Endothelial cell (in vitro differentiated cells): ENCODE measurements at regions not wholly inside any gene's neighbourhood (a gene's known extent, or its start where the extent isn't known, plus 50 kb on each side); places are given as distances from the start of the nearest gene placed in this dataset.

Experiments used
- DNase-seq: peaks from one replicate; pipeline ENCODE4 v3.0.0; 2021; ENCODE audit warnings: low spot score
- H3K27ac Mint-ChIP-seq: one replicate; pipeline ENCODE4 v1.8.0; 2021; ENCODE audit warnings: mixed read lengths, inconsistent platforms; ENCODE audit not compliant: unreplicated experiment
- H3K27me3 Mint-ChIP-seq: one replicate; pipeline ENCODE4 v1.8.0; 2021; ENCODE audit warnings: mild to moderate bottlenecking, moderate library complexity, mixed read lengths, inconsistent platforms; ENCODE audit not compliant: unreplicated experiment
- H3K36me3 Mint-ChIP-seq: one replicate; pipeline ENCODE4 v1.8.0; 2021; ENCODE audit warnings: mild to moderate bottlenecking, low read depth, mixed read lengths, inconsistent platforms; ENCODE audit not compliant: unreplicated experiment
- H3K4me1 Mint-ChIP-seq: one replicate; pipeline ENCODE4 v1.8.0; 2021; ENCODE audit warnings: mild to moderate bottlenecking, mixed read lengths, inconsistent platforms; ENCODE audit not compliant: unreplicated experiment
- H3K4me3 Mint-ChIP-seq: one replicate; pipeline ENCODE4 v1.8.0; 2021; ENCODE audit warnings: mild to moderate bottlenecking, mixed read lengths, inconsistent platforms; ENCODE audit not compliant: unreplicated experiment
- H3K9me3 Mint-ChIP-seq: one replicate; pipeline ENCODE4 v1.8.0; 2021; ENCODE audit warnings: mixed read lengths, inconsistent platforms; ENCODE audit not compliant: unreplicated experiment
- CTCF ChIP-seq: fragments of 200-600 bp; sonication (generic); IDR thresholded peaks from one replicate; pipeline ENCODE4 v1.5.0; 2021; ENCODE audit warnings: antibody characterized with exemption; ENCODE audit not compliant: unreplicated experiment

DNA sequence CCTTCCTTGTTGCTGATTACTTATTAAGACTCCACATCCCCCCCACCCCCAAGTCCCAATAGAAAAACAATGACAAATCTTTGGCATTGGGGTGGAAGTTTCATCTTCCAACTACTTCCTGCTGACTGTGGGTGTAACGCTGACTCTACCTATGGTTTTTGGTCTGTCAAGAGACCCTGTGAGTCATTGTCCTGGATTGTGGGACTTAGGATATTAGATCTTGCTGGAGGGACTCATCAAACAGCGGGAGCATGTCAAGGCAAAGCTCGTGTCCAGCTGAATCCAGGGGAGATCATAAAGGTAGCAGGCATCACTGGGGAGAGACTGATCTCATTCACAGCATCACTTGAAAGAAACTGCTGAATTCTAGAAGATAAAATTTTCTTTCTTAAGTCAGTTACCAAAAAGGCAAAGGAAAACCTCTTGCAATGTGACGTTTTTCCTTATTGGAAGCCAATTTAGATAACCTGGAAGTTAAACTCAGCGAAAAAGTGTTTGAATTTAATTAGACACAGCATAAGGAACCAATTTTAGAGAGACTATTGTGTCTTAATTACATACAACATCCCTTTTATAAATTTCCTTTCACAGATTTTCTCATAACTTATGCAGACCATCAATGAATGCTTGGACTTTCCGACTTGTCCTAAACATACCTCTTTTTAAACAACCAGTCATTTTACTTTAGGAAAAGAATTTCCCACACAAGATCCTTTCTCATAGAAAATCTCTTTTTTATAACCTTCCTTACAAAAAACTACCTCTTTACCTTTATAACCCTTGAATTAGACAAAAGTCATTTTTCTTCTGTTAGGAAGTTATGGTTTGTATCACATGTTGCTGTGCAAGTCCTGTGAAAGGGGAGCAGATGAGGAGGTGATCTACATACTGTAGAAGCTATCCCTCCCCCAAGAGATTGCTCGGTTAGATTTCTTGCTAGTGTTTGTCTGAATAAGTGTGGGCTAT is 94.6 kb upstream of the SCAF11 start:
- DNase-seq = no peak
- Mint-ChIP-seq H3K27me3 (no peaks in the 10 kb centered on the region), H3K4me3 (no peak overlapping the region), H3K4me1 (no peaks in the 10 kb centered on the region), H3K27ac (no peak overlapping the region), H3K9me3 (peaks cover 33% of the 10 kb centered on the region), H3K36me3 (peaks cover 27% of the 10 kb centered on the region)
- TF ChIP-seq CTCF = no peak

DNA sequence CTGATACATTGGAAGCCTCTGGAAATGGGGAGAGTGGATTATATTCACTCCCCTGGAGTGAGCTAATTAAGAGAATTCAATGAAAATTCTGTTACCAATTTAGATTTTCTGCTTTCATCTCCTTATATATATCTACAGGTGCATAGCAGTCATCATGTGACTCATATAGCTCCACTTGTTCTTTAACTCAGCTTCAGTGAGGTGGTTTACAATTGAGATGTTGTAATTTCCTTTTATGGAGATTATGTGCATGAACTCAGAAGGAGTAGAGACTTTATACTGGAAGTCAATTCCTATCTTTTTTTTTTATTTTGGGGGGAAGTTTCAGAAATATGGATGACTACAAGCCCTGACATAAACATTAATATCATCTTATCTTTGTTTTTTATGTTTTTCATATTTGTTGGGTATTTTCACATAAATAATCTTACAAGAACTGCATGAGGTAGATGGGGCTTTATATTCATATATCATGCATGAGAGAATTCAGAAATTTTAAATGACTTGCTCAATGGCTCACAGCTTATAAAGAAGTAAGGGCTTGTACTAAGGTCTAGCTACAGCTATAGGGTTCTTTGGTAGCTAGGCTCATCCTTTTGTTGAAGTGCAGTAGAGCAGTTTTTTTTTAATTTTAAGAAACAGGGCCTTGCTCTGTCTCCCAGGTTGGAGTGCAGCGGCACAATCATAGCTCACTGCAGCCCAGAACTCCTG is 92.3 kb upstream of the SCAF11 start:
- Mint-ChIP-seq H3K27ac (no peak overlapping the region), H3K36me3 (peaks cover 33% of the 10 kb centered on the region), H3K4me1 (no peaks in the 10 kb centered on the region), H3K9me3 (peaks cover 38% of the 10 kb centered on the region), H3K4me3 (no peak overlapping the region), H3K27me3 (no peaks in the 10 kb centered on the region)
- no peak for TF ChIP-seq CTCF
- DNase-seq = no peak

GRCh38 chr12:46073321-46073720 is 82.9 kb upstream of the SCAF11 start:
- DNase-seq = no peak
- no peaks in the 10 kb centered on the region for H3K27me3 Mint-ChIP-seq
- H3K9me3 Mint-ChIP-seq = peaks cover 2% of the 10 kb centered on the region
- no peak overlapping the region for H3K4me3 Mint-ChIP-seq
- peaks cover 4% of the 10 kb centered on the region for H3K4me1 Mint-ChIP-seq
- no peak for TF ChIP-seq CTCF
- no peak overlapping the region for H3K27ac Mint-ChIP-seq
- H3K36me3 Mint-ChIP-seq = peaks cover 2% of the 10 kb centered on the region

DNA sequence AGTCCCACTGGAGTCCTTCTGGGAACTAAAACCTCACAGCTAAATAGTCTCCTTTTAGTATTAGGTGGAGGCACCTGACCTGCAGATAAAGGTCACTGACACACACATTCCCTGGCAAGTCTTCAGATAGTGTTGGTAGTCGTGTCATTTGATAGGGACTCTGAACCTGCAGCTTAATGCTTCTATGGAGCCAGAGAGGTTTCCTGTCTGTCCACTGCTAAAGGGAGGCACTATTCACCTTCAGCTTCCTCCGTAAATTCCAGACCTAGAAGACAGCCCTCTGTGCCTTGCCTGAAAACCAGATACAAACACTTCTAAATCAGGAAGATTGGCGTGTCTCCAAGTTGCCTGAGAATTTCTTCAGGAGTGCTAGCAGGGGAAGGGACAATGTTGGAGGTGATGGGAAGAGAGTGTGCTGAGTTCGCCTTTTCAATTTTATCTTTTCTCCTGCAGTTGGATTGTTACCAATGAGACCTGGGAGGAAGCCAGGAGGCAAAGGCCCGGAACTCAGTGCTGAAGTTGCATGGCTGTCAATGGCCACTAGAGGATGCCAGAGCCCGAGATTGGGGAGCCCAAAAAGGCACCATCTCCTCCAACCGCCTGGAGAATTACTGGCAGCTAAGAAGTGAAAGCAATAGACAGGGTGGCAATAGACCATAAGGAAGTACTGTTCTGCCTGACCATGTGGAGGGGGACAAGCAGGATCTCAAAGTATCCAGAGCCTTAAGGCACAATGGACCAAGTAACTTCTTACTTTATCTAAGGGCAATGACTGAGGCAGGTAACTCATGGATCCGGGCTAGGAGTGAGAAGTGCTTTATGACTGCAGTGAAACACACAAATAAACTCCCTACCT is 81.6 kb upstream of the SCAF11 start:
- peak; percentile 73 for TF ChIP-seq CTCF
- peak; percentile 57 for DNase-seq
- Mint-ChIP-seq H3K4me1 (peaks cover 4% of the 10 kb centered on the region), H3K27me3 (peaks cover 1% of the 10 kb centered on the region), H3K4me3 (no peak overlapping the region), H3K27ac (no peak overlapping the region), H3K36me3 (no peaks in the 10 kb centered on the region), H3K9me3 (no peaks in the 10 kb centered on the region)
